Chondrocyte (in vitro differentiated cells): ENCODE measurements at regions not wholly inside any gene's neighbourhood (a gene's known extent, or its start where the extent isn't known, plus 50 kb on each side); places are given as distances from the start of the nearest gene placed in this dataset.

ENCODE experiments used
- DNase-seq: peaks from one replicate; pipeline ENCODE4 v3.0.0; 2021; ENCODE audit warnings: mixed read lengths, low spot score
- H3K27ac Mint-ChIP-seq: one replicate; pipeline ENCODE4 v1.8.0; 2021; ENCODE audit warnings: mild to moderate bottlenecking, moderate library complexity, mixed read lengths; ENCODE audit not compliant: unreplicated experiment
- H3K27me3 Mint-ChIP-seq: 2 replicates; pipeline ENCODE4 v1.8.0; 2021; ENCODE audit warnings: low read depth, mixed read lengths
- H3K36me3 Mint-ChIP-seq: 2 replicates; pipeline ENCODE4 v1.8.0; 2021; ENCODE audit warnings: low read depth, mixed read lengths
- H3K4me1 Mint-ChIP-seq: 2 replicates; pipeline ENCODE4 v1.8.0; 2021; ENCODE audit warnings: low read depth, mild to moderate bottlenecking, mixed read lengths
- H3K4me3 Mint-ChIP-seq: one replicate; pipeline ENCODE4 v1.8.0; 2021; ENCODE audit warnings: mild to moderate bottlenecking, moderate library complexity, mixed read lengths; ENCODE audit not compliant: unreplicated experiment
- H3K9me3 Mint-ChIP-seq: 2 replicates; pipeline ENCODE4 v1.8.0; 2021; ENCODE audit warnings: low read depth, mixed read lengths
- CTCF ChIP-seq: fragments of 200-600 bp; sonication (generic); IDR thresholded peaks from 2 replicates; pipeline ENCODE4 v1.5.0; 2021; ENCODE audit warnings: antibody characterized with exemption, mild to moderate bottlenecking, moderate library complexity

GRCh38 chr3:71870966-71871512 is 86.1 kb upstream of the PROK2 start:
- TF ChIP-seq CTCF, result no peak
- H3K9me3 Mint-ChIP-seq, result peaks cover 16% of the 10 kb centered on the region
- H3K27ac Mint-ChIP-seq, result no peak overlapping the region
- peaks cover 2% of the 10 kb centered on the region for H3K36me3 Mint-ChIP-seq
- peaks cover 9% of the 10 kb centered on the region for H3K27me3 Mint-ChIP-seq
- DNase-seq, result no peak
- H3K4me1 Mint-ChIP-seq, result no peaks in the 10 kb centered on the region
- H3K4me3 Mint-ChIP-seq, result no peak overlapping the region

- H3K36me3 Mint-ChIP-seq, result peaks cover 2% of the 10 kb centered on the region
- H3K4me1 Mint-ChIP-seq, result no peaks in the 10 kb centered on the region
- no peak overlapping the region for H3K4me3 Mint-ChIP-seq
- H3K27ac Mint-ChIP-seq, result no peak overlapping the region
- H3K9me3 Mint-ChIP-seq, result peaks cover 16% of the 10 kb centered on the region
- no peak for DNase-seq
- TF ChIP-seq CTCF, result no peak
- peaks cover 25% of the 10 kb centered on the region for H3K27me3 Mint-ChIP-seq
Observed at GRCh38 chr3:71868876-71869275, 83.9 kb upstream of the PROK2 start.

GRCh38 chr3:71865727-71866126 is 80.8 kb upstream of the PROK2 start:
- Mint-ChIP-seq H3K4me3 (no peak overlapping the region), H3K9me3 (peaks cover 16% of the 10 kb centered on the region), H3K4me1 (no peaks in the 10 kb centered on the region), H3K27ac (no peak overlapping the region), H3K36me3 (peaks cover 3% of the 10 kb centered on the region), H3K27me3 (peaks cover 48% of the 10 kb centered on the region)
- no peak for TF ChIP-seq CTCF
- DNase-seq, result no peak

GRCh38 chr3:71863563-71864190 is 78.7 kb upstream of the PROK2 start:
- no peaks in the 10 kb centered on the region for H3K4me1 Mint-ChIP-seq
- peaks cover 18% of the 10 kb centered on the region for H3K9me3 Mint-ChIP-seq
- peaks cover 4% of the 10 kb centered on the region for H3K36me3 Mint-ChIP-seq
- no peak overlapping the region for H3K4me3 Mint-ChIP-seq
- no peak for TF ChIP-seq CTCF
- H3K27me3 Mint-ChIP-seq, result peaks cover 52% of the 10 kb centered on the region
- no peak for DNase-seq
- H3K27ac Mint-ChIP-seq, result no peak overlapping the region

GRCh38 chr3:71862371-71863140 is 77.6 kb upstream of the PROK2 start:
- H3K27me3 Mint-ChIP-seq, result peaks cover 54% of the 10 kb centered on the region
- TF ChIP-seq CTCF, result no peak
- no peak overlapping the region for H3K4me3 Mint-ChIP-seq
- H3K9me3 Mint-ChIP-seq, result peaks cover 8% of the 10 kb centered on the region
- H3K36me3 Mint-ChIP-seq, result peaks cover 2% of the 10 kb centered on the region
- H3K4me1 Mint-ChIP-seq, result no peaks in the 10 kb centered on the region
- no peak overlapping the region for H3K27ac Mint-ChIP-seq
- no peak for DNase-seq
